B cell (primary cell): ENCODE measurements at regions not wholly inside any gene's neighbourhood (a gene's known extent, or its start where the extent isn't known, plus 50 kb on each side); places are given as distances from the start of the nearest gene placed in this dataset.

Source experiments
- ATAC-seq: fragments of 200-7000 bp; cut with Tn5 transposase; one replicate; pipeline ENCODE4 v1.10.0; 2021; ENCODE audit warnings: low read depth, mild to moderate bottlenecking, moderate number of reproducible peaks, moderate library complexity
- CTCF ChIA-PET: fragments of 350-600 bp; sonication (Branson Sonifier 250); formaldehyde crosslinking; loops from one replicate; lab custom pipeline; 2021; ENCODE audit warnings: antibody characterized with exemption, inconsistent platforms; lab: Charles Lee
- POLR2A ChIA-PET: fragments of 350-600 bp; sonication (Branson Sonifier 250); formaldehyde crosslinking; loops from one replicate; lab custom pipeline; 2021; ENCODE audit warnings: antibody characterized with exemption; lab: Charles Lee
- DNase-seq: peaks from one replicate; pipeline ENCODE4 v3.0.0; 2013
- H2AFZ ChIP-seq: 2 replicates; pipeline ENCODE4 v1.6.1; 2012; ENCODE audit warnings: mild to moderate bottlenecking, low read depth, low read length; ENCODE audit not compliant: insufficient read depth, poor library complexity, severe bottlenecking
- H3K27ac ChIP-seq, 2 donors: 1 replicate in 1 of 2; 2 replicates in 1 of 2; pipeline ENCODE4 v1.5.1; 2012 to 2013; ENCODE audit warnings: low read length in 2 of 2, mild to moderate bottlenecking in 2 of 2, moderate library complexity in 1 of 2
- H3K27me3 ChIP-seq, 4 experiments: fragments of 200-600 bp in 1 of 4; sonication (generic) in 1 of 4; replicated peaks in 1 of 4; 1 replicate in 2 of 4; 2 replicates in 2 of 4; pipeline versions ENCODE4 v1.6.1 to v1.7.0; 2013 to 2016; ENCODE audit warnings: low read length in 3 of 4, mild to moderate bottlenecking in 2 of 4, mixed read lengths in 1 of 4, moderate library complexity in 1 of 4; ENCODE audit not compliant: insufficient read depth in 4 of 4, control insufficient read depth in 3 of 4; ENCODE audit errors: control extremely low read depth in 1 of 4
- H3K36me3 ChIP-seq, 2 experiments: replicated peaks in 1 of 2; 1 replicate in 1 of 2; 2 replicates in 1 of 2; pipeline versions ENCODE4 v1.6.1 to v1.7.1; 2013; ENCODE audit warnings: low read length in 1 of 2; ENCODE audit not compliant: insufficient read depth in 2 of 2, control insufficient read depth in 1 of 2; ENCODE audit errors: control extremely low read depth in 1 of 2, extremely low read depth in 1 of 2
- H3K4me1 ChIP-seq, 2 donors: fragments of 200-600 bp in 1 of 2; sonication (generic) in 1 of 2; 1 replicate in 1 of 2; 2 replicates in 1 of 2; pipeline versions ENCODE4 v1.5.1 to v1.6.1; 2013 to 2017; ENCODE audit warnings: low read length in 2 of 2; ENCODE audit not compliant: control insufficient read depth in 2 of 2, insufficient read depth in 2 of 2
- H3K4me2 ChIP-seq: replicated peaks from 2 replicates; pipeline ENCODE3; 2012; ENCODE audit warnings: mild to moderate bottlenecking, low read depth, low read length; ENCODE audit not compliant: poor library complexity, severe bottlenecking
- H3K4me3 ChIP-seq, 5 experiments: fragments of 200-600 bp in 1 of 5; sonication (generic) in 1 of 5; 1 replicate in 3 of 5; 2 replicates in 2 of 5; pipeline versions ENCODE4 v1.5.1 to v1.7.0; 2011 to 2016; ENCODE audit warnings: low read length in 4 of 5, mild to moderate bottlenecking in 4 of 5, low read depth in 2 of 5, control low read depth in 1 of 5, moderate library complexity in 1 of 5; ENCODE audit not compliant: insufficient read depth in 1 of 5; ENCODE audit errors: control extremely low read depth in 1 of 5, extremely low read depth in 1 of 5
- H3K79me2 ChIP-seq: fragments of 200-600 bp; sonication (generic); one replicate; pipeline ENCODE4 v1.6.0; 2016; ENCODE audit warnings: low read length; ENCODE audit not compliant: control insufficient read depth, insufficient read depth
- H3K9ac ChIP-seq: fragments of 200-600 bp; sonication (generic); 2 replicates; pipeline ENCODE4 v1.6.1; 2017; ENCODE audit warnings: mild to moderate bottlenecking, low read length, moderate library complexity
- H3K9me3 ChIP-seq, 3 donors: one replicate each; pipeline versions ENCODE4 v1.6.1 to v1.7.1; 2013; ENCODE audit warnings: low read length in 2 of 3; ENCODE audit not compliant: control insufficient read depth in 2 of 3, insufficient read depth in 1 of 3; ENCODE audit errors: control extremely low read depth in 1 of 3
- H4K20me1 ChIP-seq: 2 replicates; pipeline ENCODE4 v1.6.0; 2012; ENCODE audit warnings: mild to moderate bottlenecking, low read length; ENCODE audit not compliant: insufficient read depth, control insufficient read depth, poor library complexity, severe bottlenecking
- H3K27ac Mint-ChIP-seq: one replicate; pipeline ENCODE4 v1.8.0; 2021; ENCODE audit warnings: mixed read lengths
- H3K27me3 Mint-ChIP-seq: one replicate; pipeline ENCODE4 v1.8.0; 2021; ENCODE audit warnings: mixed read lengths
- H3K4me1 Mint-ChIP-seq: one replicate; pipeline ENCODE4 v1.8.0; 2021; ENCODE audit warnings: mixed read lengths
- H3K4me3 Mint-ChIP-seq: one replicate; pipeline ENCODE4 v1.8.0; 2021; ENCODE audit warnings: mixed read lengths
- H3K9me3 Mint-ChIP-seq: one replicate; pipeline ENCODE4 v1.8.0; 2022; ENCODE audit warnings: mixed read lengths; ENCODE audit not compliant: insufficient read depth
- CTCF ChIP-seq: fragments of 200-600 bp; IDR thresholded peaks from one replicate; pipeline ENCODE4 v1.8.0; 2022; ENCODE audit warnings: antibody characterized with exemption, mild to moderate bottlenecking
- EZH2 ChIP-seq: IDR thresholded peaks from 2 replicates; pipeline ENCODE4 v1.6.1; 2012; ENCODE audit warnings: borderline replicate concordance, low read depth, mild to moderate bottlenecking, moderate library complexity, low read length; ENCODE audit not compliant: insufficient read depth, poor library complexity, severe bottlenecking
- WGBS: methylation state at CpG from one replicate; pipeline ENCODE4 v1.1.5; 2013; ENCODE audit warnings: missing lambda C conversion rate; ENCODE audit not compliant: insufficient coverage; 5-methylcytosine and 5-hydroxymethylcytosine counted together
- intact Hi-C: fragments of 100-400 bp; cut with micrococcal nuclease; formaldehyde crosslinking; loops from one replicate; pipeline ENCODE4 v1.10.0; 2022

DNA sequence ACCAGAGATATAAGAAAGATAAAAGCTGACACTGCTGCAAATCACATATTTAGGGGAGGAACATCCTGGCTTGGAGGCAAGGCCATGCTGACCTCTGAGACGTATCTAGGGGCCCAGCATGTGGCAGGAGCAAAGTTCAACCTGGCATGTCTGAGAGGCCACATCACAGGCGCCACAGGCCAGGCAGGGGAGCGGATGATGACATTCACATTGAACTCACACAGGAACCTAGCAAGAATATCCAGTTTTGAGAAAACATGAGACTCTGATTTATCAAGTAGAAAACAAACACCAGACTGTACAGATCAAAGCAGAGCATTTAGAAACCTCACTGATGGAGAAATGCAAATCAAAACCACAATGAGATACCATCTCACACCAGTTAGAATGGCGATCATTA lies 64.2 kb upstream of the STK32A start:
- Mint-ChIP-seq H3K4me3 (no peak overlapping the region), H3K9me3 (no peaks in the 10 kb centered on the region), H3K27ac (no peak overlapping the region), H3K4me1 (no peaks in the 10 kb centered on the region), H3K27me3 (no peaks in the 10 kb centered on the region)
- intact Hi-C loops: no loop called here
- Histone ChIP-seq H4K20me1 (no peaks in the 10 kb centered on the region), H3K9ac (no peak overlapping the region), H3K9me3 (no peaks in the 10 kb centered on the region), H3K36me3 (no peaks in the 10 kb centered on the region), H3K27me3 (no peaks in the 10 kb centered on the region), H3K4me2 (no peak overlapping the region), H3K4me3 (no peak overlapping the region), H3K27ac (no peak overlapping the region), H3K4me1 (no peaks in the 10 kb centered on the region), H3K79me2 (no peaks in the 10 kb centered on the region), H2AFZ (no peak overlapping the region)
- no peak for DNase-seq
- ChIA-PET POLR2A (no interaction called here), CTCF (no interaction called here)
- TF ChIP-seq EZH2: no peak
- no peak for TF ChIP-seq CTCF
- 79% methylated on average over 3 of the region's 4 CpGs for WGBS
- no peak for ATAC-seq

DNA sequence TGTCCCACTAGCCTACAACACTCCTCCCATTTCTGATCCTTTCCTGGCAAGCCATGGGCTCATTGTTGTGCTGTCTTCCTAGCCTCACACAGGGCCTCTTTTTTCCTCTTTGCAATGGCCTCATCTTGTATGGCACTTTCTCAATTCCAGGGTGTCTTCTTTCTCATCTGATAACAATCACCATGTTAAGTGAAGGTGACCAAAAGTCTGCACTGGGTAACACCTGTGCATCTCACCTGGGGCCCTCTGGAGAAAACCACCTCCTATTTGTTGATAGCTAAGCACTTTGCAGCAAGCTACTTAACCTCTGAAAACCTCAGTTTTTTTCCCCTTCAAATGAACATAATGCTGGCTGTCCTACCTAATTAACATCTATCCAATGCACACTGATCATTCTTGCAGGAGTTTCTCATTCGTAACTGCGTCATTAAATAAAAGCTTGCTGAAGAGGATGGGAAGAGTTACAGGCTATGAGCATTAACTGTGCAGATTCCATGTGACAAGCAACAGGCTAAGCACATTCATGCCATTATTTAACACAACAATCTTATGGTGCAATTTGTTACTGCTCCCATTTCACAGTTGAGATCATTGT lies 60.1 kb upstream of the STK32A start:
- no peaks in the 10 kb centered on the region for H3K27me3 Mint-ChIP-seq
- H3K4me1 Mint-ChIP-seq: no peaks in the 10 kb centered on the region
- TF ChIP-seq EZH2: no peak
- TF ChIP-seq CTCF: no peak
- no CpG with 5 or more reads among the region's 2 CpGs for WGBS
- intact Hi-C loops: no loop called here
- DNase-seq (no peak), ATAC-seq (no peak)
- H3K27me3 ChIP-seq: no peaks in the 10 kb centered on the region
- H3K4me2 ChIP-seq: no peak overlapping the region
- no peaks in the 10 kb centered on the region for H4K20me1 ChIP-seq
- H3K27ac ChIP-seq: no peak overlapping the region
- no peaks in the 10 kb centered on the region for H3K9me3 ChIP-seq
- H3K4me3 Mint-ChIP-seq: no peak overlapping the region
- CTCF ChIA-PET: interaction anchor here (1.8 kb wide), 1 partner anchor 14 kb away, joined by 8 read pairs; no protein-coding TSS in a partner anchor
- POLR2A ChIA-PET: no interaction called here
- no peak overlapping the region for H3K4me3 ChIP-seq
- no peaks in the 10 kb centered on the region for H3K79me2 ChIP-seq
- no peaks in the 10 kb centered on the region for H3K36me3 ChIP-seq
- no peak overlapping the region for H3K27ac Mint-ChIP-seq
- no peaks in the 10 kb centered on the region for H3K4me1 ChIP-seq
- no peaks in the 10 kb centered on the region for H3K9me3 Mint-ChIP-seq
- H2AFZ ChIP-seq: no peak overlapping the region
- H3K9ac ChIP-seq: no peak overlapping the region
